GM18907 (cell line): ENCODE measurements at regions not wholly inside any gene's neighbourhood (a gene's known extent, or its start where the extent isn't known, plus 50 kb on each side); places are given as distances from the start of the nearest gene placed in this dataset.
"Not testable (repeated sequence)": the region's sequence is repeated elsewhere in the genome, so short reads cannot be mapped to it uniquely, and the experiment has no call there.

Source experiments
- ATAC-seq: cut with Tn5 transposase; IDR thresholded peaks from one replicate; pipeline ENCODE4 v1.9.1; 2021; ENCODE audit warnings: mild to moderate bottlenecking, moderate library complexity; ENCODE audit not compliant: unreplicated experiment

DNA sequence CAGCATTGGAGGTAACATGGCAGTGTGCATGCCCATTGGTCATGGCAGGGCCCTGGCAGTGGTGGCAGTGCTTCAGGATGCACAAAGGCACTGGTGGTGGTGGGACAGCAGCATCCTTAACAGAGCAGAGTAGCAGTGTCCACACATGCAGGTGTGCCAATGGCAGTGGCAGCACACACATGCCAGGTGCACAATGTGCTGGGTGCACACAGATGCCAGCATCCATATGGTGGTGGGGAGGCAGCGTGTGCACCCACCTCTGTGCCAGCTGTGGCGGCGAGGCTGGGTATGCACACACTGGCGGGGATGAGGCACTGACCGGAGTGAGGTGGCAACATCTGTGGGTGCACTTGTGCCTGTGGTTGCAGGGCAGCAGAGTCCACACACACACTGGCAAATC is 150.6 kb downstream of the SI start:
- ATAC-seq, result no peak

DNA sequence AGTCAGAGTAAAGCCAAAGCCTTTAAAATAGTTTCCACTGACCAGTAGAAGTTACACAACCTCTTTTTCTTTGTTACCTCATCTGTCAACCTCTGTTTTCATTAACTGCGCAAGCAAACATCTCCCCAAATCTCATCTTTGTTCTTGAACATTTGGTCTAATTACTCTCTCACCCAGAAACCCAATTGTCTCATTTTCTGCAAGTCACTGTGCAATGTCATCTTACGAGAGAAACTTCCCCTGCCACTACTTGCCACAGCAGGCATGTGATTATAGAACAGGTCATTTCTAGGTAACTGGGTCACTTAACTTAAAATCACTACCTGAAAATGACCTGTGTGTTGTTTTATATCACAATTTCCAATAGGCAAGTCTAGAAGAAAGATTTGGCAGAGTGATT is 159.4 kb downstream of the SI start:
- no peak for ATAC-seq

DNA sequence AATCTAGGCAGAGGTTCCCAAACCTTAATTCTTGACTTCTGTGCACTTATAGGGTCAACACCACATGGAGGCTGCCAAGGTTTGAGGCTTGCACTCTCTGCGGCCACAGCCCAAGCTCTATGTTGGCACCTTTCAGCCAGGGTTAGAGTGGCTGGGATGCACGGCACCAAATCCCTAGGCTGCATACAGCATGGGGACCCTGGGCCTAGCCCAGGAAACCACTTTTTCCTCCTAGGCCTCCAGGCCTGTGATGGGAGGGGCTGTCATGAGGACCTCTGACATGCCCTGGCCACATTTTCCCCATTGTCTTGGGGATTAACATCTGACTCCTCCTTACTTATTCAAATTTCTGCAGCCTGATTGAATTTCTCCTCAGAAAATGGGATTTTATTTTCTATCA is 165.4 kb downstream of the SI start:
- no peak for ATAC-seq

DNA sequence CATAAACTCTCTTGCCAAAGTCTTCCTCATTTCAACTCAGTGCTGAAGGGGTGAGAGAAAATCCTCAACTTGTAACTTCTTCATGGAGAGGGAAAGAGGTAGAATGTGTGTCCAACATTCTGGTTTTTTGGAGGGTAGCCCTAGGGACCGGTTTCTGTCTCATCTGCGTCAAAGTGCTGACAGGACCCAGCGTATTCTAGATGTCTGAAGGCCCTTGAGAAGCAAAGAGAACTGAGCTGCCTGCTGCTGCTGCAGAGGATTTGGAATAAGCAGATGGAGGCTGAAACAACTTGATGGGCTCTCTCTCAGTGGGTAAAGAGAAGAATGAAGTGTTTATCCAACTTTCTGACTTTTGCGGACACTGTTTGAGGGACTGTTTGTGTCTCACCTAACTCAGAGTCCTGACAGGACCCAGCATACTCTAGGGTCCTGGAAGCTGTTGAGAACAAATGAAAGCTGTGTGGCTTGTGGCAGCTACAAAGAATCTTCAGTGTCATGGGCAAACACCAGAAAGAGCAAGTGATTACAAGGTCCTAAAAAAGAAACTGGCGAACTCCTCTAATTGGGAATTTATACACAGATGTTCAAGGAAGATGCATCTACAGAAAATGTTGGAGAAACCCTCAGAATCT is 174.4 kb downstream of the SI start:
- ATAC-seq, result no peak

DNA sequence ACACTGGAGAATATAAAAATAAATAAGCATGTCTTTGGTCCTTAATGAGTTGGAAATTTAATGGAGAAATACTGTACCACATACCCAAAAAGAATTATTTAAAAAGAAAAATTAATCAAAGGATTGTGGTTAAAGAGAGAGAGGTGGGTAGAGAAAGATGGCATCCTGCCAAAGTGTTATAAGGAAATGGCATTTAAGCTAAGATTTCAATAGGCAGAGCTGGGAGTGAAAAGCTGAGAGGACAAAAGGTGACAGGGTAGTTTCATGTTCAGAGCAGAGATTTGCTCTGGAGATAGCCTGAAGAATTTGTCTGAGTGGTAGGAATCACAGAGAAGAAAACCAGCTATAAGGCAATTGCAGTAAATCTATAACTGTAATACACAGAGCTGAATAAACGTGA is 181.0 kb downstream of the SI start:
- no peak for ATAC-seq

DNA sequence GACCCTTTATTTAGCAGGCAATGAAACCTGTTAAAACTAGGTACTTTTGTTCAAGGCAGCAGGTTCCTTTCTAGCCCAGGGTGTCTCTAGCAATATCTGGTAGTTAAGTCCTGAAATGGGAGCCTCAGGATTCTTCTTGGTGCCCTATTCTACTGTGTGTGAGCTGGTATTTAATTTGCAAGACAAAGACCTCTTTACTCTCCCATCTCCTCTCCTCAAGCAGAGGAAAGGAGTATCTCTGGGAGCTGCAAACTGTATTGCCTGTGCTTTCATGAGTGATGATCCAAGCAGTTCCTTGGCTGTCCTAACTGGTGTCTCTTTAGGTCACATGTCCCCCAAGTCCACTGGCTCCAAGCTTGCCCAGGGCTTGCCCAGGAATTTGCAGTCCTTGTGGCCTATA is 188.2 kb downstream of the SI start:
- no peak for ATAC-seq

DNA sequence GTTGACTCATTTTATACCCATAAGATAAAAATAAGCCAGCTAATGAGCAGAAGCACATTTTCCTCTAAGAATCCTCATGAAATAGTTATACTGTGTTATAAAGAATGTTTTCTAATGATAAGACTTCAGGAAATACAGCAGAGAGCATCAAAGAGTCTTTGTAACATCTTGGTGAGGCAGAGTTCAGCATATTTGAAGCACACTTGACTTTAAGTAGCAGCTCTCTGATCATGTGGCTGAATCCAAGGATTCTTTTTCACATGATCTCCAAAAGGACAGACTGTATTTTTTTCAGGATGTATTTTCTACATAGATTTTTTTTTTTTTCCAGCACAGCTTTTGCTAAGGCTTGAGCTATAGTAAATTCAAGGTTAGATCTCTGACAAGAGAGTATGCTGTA is 195.1 kb downstream of the SI start:
- no peak for ATAC-seq

DNA sequence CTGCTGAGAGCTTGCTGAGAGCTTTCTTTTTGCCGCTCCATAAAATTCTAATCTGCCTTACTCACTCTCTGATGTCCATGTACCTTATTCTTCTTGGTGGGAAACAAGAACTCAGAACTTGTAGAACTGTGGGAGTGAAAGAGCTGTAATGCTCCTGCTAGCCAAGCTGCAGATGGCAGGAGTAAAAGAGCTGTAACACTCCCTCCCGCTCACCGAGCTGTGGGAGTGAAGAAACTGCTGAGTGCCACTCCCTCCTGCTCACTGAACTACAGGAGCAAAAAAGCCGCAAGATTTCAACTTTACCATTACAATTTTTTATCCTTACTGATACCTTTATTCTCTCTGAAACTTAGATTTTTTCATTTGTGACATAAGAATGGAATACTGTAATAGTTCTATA is 199.1 kb downstream of the SI start:
- no peak for ATAC-seq

DNA sequence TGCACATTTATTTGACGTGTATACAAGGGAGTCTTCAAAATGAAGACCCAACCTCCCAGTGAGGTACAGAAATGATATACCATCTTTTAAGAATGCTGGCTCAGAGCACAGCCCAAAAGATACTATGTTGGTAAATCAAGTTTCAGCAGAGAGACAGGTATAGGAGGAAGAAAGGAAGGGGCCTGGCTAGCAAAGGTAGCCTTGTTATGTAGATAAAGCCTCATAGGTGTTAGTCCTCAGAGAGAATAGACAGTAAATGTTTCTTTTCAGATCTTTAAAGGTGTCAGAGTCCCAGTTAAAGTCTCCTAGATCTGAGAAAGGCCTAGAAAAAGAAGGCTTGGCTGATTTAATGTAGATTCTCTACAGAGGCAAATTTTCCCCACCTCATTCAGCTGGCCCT is 213.8 kb downstream of the SI start:
- no peak for ATAC-seq

DNA sequence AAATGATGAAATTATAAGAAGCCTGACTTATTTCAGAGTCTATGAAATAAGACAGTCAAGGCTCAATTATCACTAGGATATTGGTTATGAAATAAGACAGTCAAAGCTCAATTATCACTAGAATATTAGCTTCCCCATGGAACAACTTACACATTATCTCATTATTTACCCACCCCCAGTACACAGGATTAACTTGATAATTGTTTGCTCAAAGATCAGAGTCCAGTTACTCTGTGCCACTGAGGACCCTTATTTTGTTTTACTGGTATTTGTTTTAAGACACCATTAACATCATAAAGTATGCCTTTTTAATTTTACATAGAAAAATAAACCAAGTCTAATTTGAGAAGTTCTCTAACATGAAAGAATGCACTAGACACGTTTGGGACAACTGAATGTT is 225.4 kb downstream of the SI start:
- ATAC-seq, result no peak

DNA sequence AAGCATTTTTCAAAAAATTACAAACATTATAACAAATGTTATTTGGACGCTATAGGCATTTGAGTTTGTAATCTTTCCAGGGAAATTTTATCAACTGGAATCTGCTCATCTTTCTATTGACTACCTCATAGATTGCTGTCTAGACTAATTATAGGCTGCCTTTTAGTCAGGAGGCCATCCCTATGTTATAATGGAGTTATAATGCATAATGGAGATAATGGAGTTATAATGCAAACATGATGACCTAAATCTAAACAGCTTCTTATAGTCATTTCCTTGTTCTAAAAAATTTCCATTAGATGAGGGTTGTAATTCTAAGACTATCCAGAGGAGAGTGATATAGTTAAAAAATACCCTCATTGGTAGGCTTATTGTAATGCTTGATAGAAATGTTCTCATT is 226.4 kb downstream of the SI start:
- ATAC-seq, result no peak

DNA sequence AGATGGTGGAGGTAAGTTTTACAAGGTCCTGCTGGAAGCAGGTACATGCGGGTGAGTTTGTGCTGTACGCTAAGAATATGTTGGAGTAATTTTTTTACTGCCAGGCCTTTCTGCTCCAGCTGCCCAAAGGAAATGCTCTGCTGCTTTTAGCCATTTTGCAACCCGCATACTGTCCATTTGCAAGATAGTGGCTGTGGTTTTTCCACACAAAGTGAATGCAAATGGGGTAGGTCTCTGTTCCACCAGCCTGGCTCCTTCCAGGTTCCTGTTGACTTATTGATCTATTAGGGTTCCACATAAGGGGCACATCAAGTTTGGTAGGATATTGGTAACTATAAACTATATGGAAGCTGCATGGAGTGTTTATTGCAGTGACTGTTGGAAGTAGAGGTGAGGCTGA is 227.1 kb downstream of the SI start:
- ATAC-seq, result no peak

DNA sequence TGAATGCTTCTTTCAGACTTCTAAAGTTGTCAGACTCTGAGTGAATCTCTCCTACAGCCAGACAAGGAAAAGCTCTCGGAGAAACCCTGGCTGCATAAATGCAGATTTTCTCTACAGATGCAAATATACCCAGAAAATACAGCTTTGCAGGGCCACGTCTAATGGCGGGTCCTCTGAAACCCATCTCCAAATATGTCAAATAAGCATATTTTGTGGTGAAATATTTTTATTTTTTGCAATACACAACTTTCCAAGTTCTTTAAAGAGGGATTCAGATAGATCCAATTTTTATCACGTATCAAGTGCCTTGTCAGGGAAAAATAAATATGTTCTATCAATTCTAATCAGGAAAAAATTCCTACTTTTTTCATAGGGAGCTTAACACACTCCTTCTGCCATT is 229.4 kb downstream of the SI start:
- no peak for ATAC-seq

DNA sequence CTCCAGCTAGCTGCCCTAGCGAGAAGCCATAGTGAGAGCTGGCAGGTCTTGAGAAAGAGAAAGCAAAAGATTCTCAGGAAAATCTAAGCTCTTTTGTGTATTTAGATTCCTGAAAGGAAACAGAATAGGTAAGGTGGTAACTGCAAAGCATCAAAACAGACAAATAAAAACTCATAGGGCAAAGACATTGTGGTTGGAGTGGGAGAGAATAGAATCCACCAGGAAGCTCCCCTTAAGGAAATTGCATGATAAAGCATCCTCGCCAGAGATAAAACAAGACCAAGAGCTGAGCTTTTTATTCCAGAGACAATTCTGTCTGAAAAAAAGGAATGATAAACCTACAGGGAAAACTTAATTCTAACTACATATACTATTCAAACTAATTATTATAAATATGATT is 232.6 kb downstream of the SI start:
- ATAC-seq, result no peak

DNA sequence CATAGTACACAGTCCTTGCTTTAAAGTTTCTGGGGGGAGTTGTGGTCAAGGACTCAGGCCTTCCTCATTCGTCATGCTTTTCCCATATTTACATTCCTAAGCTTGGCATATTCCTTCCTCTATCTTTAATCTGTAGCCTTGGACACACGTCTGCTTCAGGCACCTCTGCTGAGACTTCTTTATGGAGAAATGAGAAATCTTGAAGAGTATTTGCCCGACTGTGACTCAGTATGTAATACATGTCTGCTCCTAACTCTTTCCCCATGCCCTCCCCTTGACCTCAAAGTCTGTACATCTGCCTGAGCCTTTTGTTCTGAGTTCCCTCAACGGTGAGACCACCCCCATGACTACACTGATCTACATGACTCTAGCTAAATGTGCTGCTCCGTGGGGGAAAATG is 246.1 kb downstream of the SI start:
- ATAC-seq, result no peak

DNA sequence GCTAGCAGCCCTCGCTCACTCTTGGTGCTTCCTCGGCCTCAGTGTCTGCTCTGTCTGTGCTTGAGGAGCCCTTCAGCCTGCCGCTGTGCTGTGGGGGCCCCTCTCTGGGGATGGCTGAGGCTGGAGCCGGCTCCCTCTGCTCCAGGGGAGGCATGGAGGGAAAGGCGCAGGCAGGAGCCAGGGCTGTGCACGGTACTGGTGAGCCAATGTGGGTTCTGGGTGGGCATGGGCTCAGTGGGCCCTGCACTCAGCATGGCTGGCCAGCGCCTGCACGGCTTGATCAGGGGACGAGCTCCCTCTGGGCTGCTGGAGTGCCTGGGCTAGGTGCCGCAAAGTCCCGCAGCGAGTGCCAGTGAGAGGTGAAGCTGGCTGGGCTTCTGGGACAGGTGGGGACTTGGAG is 260.0 kb downstream of the SI start:
- no peak for ATAC-seq

DNA sequence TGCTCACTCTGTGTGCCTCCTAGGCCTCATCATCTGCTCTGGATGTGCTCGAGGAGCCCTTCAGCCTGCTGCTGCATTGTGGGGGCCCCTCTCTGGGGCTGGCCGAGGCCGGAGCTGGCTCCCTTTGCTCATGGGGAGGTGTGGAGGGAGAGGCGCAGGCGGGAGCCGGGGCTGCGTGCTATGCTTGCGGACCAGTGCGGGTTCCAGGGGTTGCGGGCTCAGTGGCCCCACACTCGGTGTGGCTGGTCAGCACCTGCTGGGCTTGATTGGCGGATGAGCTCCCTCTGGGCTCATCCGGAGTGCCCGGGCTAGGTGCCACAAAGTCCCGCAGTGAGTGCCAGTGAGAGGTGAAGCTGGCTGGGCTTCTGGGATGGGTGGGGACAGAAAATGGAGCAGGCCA is 264.2 kb downstream of the SI start:
- ATAC-seq, result no peak

DNA sequence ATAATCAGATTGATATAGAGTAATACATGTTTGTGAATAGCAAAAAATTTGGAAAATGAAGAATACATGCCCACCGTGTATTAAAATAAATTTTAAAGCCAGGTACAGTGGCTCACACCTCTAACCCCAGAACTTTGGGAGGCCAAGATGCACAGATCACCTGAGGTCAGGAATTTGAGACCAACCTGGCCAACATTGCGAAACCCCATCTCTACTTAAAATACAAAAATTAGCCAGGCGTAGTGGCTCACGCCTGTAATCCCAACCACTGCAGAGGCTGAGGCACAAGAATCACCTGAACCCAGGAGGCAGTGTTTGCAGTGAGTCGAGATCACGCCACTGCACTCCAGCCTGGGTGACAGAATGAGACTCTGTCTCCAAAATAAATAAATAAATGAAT is 266.3 kb downstream of the SI start:
- ATAC-seq, result no peak

DNA sequence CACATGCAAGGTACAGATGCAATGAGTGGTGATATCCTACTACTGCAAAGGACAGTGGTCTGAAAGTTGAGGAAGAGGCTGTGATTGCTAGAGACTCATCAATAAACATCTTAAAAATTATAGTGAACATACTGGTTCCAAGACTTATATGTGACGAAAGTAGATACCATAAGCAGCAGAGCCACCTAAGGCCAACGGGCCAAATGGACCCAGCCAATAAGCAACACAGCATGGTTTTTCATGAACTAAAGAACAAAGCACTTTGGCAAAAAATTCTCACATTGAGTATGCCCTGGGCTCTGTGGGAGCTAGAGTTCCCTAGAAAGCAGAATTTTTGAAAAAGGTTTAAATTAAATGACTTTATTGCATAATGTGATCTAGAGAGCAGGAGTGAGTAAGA is 272.1 kb downstream of the SI start:
- ATAC-seq, result no peak

DNA sequence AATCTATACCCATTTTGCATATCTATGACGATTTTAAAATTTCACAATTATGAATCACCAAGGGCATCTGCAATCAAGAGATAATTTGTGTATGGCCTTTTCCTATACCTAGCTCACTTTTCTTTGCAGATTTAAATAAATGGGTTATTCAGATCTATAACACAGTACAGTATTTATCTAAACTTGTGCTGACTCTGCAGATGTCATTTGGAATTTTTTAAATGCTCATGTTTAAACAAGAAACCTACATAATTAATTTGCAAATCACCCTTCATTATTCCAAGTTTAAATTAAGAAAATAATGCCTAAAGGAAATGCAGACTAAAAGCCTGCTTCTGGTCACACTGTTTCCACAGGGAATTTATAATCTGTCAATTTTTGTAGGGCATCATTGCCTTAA is 284.2 kb downstream of the SI start:
- no peak for ATAC-seq

DNA sequence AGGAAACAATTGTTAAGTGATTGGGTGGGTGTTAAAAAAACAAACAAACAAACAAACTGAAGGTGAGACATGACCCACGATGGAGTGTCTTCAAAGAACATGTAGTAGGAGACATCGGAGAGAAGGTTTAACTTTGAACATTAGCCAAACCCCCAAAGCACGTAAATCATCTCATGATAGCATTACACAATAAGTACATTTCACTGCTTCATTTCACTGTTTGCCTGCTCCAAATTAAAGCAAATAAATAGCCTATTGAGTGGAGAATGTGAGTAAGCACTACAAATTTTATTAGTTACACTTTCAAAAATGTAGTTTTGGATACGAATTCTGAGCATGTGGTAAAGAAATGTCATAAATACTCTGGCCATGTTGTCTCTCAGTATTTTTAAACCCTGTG is 287.0 kb downstream of the SI start:
- ATAC-seq, result no peak

DNA sequence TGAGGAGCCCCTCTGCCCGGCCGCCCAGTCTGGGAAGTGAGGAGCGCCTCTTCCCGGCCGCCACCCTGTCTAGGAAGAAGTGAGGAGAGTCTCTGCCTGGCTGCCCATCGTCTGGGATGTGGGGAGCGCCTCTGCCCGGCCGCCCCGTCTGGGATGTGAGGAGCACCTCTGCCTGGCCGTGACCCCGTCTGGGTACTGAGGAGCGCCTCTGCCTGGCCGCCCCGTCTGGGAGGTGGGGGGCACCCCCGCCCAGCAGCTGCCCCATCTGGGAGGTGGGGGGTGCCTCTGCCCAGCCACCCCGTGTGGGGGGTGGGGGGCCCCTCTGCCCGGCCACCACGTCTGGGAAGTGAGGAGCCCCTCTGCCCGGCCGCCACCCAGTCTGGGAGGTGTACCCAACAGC is 293.9 kb downstream of the SI start:
- not testable (repeated sequence) for ATAC-seq

DNA sequence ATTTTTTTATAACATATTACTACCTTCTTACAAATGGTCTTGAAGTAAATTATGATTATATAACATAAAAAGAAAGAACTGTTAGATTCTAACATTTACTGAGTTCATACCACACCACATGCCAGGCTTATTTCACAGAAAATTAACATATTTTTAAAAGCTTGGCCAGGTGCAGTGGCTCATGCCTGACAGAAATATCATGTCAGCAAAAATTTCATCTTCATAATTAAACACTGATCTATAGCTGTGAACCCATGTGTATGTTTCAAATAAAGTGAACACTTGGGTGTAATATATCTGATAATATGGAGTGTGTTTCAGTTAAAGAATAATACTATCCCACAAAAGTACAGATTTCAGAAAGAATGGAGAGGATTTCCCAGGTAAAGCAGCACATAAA is 296.5 kb downstream of the SI start:
- no peak for ATAC-seq

DNA sequence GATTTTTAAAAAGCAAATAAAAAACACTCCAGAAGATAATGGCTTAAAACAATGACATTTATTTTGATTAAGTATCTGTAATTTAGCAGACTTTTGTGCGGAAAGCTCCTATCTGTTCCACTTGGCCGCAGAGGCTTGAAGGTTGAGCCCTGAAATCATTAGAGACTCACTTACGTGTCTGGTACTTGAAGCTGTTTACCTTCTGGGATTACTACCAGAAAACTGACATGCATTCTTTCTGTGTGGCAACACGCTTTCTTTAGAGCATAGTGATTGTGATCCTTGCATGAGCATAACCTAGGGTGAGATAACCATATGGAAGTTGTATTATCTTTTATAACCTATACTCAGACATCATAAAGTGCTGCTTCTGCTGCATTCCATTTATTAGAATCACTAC is 298.5 kb downstream of the SI start:
- ATAC-seq, result no peak
